Spleen (tissue), 7 donors: ENCODE measurements at regions not wholly inside any gene's neighbourhood (a gene's known extent, or its start where the extent isn't known, plus 50 kb on each side); places are given as distances from the start of the nearest gene placed in this dataset.

Source experiments
- CTCF ChIP-seq, 11 experiments: fragments of 200-600 bp in 7 of 11; fragments of 450-650 bp in 4 of 11; sonication (generic) in 4 of 11; IDR thresholded peaks in 8 of 11; conservative IDR thresholded peaks in 3 of 11; 1 replicate in 7 of 11; 2 replicates in 4 of 11; pipeline versions ENCODE4 v1.4.0 to v1.8.0; 2016 to 2021; ENCODE audit warnings: antibody characterized with exemption in 11 of 11, inconsistent platforms in 4 of 11, mild to moderate bottlenecking in 1 of 11
- POLR2AphosphoS5 ChIP-seq, 3 donors: sonication (generic); formaldehyde crosslinking; IDR thresholded peaks; one replicate each; pipeline ENCODE4 v1.5.1; 2017; ENCODE audit warnings: antibody characterized with exemption in 3 of 3
- donor health status: DM: no; HTN: no; CAD: no; lungs with moderate emphysema.
- donor health status: DM: no; HTN: no; CAD: no.
- donor health status: DM: no; HTN: no; CAD: no.

GRCh38 chr10:33091201-33091600 is 133.2 kb upstream of the ITGB1 start:
- TF ChIP-seq POLR2AphosphoS5 (IDR thresholded peaks at IDR 0.05) (no peak), CTCF (IDR thresholded peaks at IDR 0.05 in 8 of 11, conservative IDR thresholded peaks at IDR 0.05 in 3 of 11) (no peak)
